A549 (cell line): ENCODE measurements at regions not wholly inside any gene's neighbourhood (a gene's known extent, or its start where the extent isn't known, plus 50 kb on each side); places are given as distances from the start of the nearest gene placed in this dataset.

Source experiments
- ATAC-seq, 2 experiments: fragments of 200-7000 bp in 1 of 2; fragments of >200 bp in 1 of 2; cut with Nextera tagmentation in 1 of 2; cut with Tn5 transposase in 1 of 2; 3 replicates each; pipeline versions ENCODE4 v1.8.0 to v1.9.1; 2018 to 2020; ENCODE audit warnings: mild to moderate bottlenecking in 1 of 2, moderate library complexity in 1 of 2
- CTCF ChIA-PET: fragments of 300-600 bp; sonication (Branson Sonifier 250); formaldehyde crosslinking; extraction: SDS; loops from one replicate; lab custom pipeline; 2021; ENCODE audit warnings: antibody characterized with exemption, inconsistent platforms; lab: Yijun Ruan, JAX
- POLR2A ChIA-PET: fragments of 350-600 bp; formaldehyde crosslinking; extraction: SDS; loops from one replicate; lab custom pipeline; 2021; ENCODE audit warnings: antibody characterized with exemption, inconsistent platforms; lab: Yijun Ruan, JAX
- DNase-seq, 2 experiments: peaks; one replicate each; pipeline versions ENCODE4 v3.0.0 to v3.0.0-alpha.2; 2011 to 2016; ENCODE audit warnings: low read depth in 1 of 2, low spot score in 1 of 2
- FAIRE-seq: peaks from 2 replicates; lab custom pipeline; 2011; peaks lifted over from hg19 to GRCh38; lab: Jason Lieb, UNC
- H3K27ac ChIP-seq, 2 experiments: fragments of >200 bp; sonication (Bioruptor Twin); formaldehyde crosslinking; 3 replicates each; pipeline ENCODE4 v1.5.1; 2016 to 2017
- H3K4me1 ChIP-seq: fragments of >200 bp; sonication (Bioruptor Twin); formaldehyde crosslinking; 3 replicates; pipeline ENCODE4 v1.6.1; 2016
- H3K4me2 ChIP-seq: fragments of >200 bp; sonication (Bioruptor Twin); formaldehyde crosslinking; 3 replicates; pipeline ENCODE4 v1.6.1; 2016
- H3K4me3 ChIP-seq: fragments of >200 bp; sonication (Bioruptor Twin); formaldehyde crosslinking; 3 replicates; pipeline ENCODE4 v1.5.1; 2016
- H3K9me3 ChIP-seq: fragments of >200 bp; sonication (Bioruptor Twin); formaldehyde crosslinking; 3 replicates; pipeline ENCODE4 v1.6.1; 2016
- CEBPB ChIP-seq, 2 experiments: fragments of >200 bp in 1 of 2; sonication (Bioruptor Twin) in 1 of 2; formaldehyde crosslinking in 1 of 2; IDR thresholded peaks; 2 replicates each; pipeline ENCODE4 v1.6.1; 2012 to 2016
- EHF ChIP-seq: fragments of 250-450 bp; sonication (Bioruptor Pico); IDR thresholded peaks from 2 replicates; pipeline ENCODE4 v1.5.0; 2020; ENCODE audit warnings: mild to moderate bottlenecking
- FOSB ChIP-seq: fragments of 250-450 bp; sonication (Bioruptor Pico); IDR thresholded peaks from 2 replicates; pipeline ENCODE4 v1.5.0; 2020; ENCODE audit warnings: mild to moderate bottlenecking, moderate library complexity
- HOXA7 ChIP-seq: fragments of 250-450 bp; sonication (Bioruptor Pico); IDR thresholded peaks from 2 replicates; pipeline ENCODE4 v1.5.0; 2020; ENCODE audit warnings: mild to moderate bottlenecking, moderate library complexity
- HOXB5 ChIP-seq: fragments of 250-450 bp; sonication (Bioruptor Pico); IDR thresholded peaks from 2 replicates; pipeline ENCODE4 v1.5.0; 2020; ENCODE audit warnings: mild to moderate bottlenecking, moderate library complexity
- JUNB ChIP-seq: fragments of >200 bp; sonication (Bioruptor Twin); formaldehyde crosslinking; IDR thresholded peaks from 2 replicates; pipeline ENCODE4 v1.6.1; 2016
- KDM1A ChIP-seq: fragments of 200-600 bp; sonication (generic); IDR thresholded peaks from 2 replicates; pipeline ENCODE4 v1.6.1; 2016; ENCODE audit warnings: low read depth, mild to moderate bottlenecking
- MAFK ChIP-seq: fragments of 450-650 bp; IDR thresholded peaks from 2 replicates; pipeline ENCODE4 v1.6.1; 2014; ENCODE audit not compliant: partially characterized antibody
- NPAS2 ChIP-seq: fragments of 250-450 bp; sonication (Bioruptor Pico); IDR thresholded peaks from 2 replicates; pipeline ENCODE4 v1.8.0; 2022; ENCODE audit warnings: mild to moderate bottlenecking, moderate library complexity, borderline replicate concordance
- PHF8 ChIP-seq: fragments of 200-600 bp; sonication (generic); IDR thresholded peaks from 2 replicates; pipeline ENCODE4 v1.6.1; 2016; ENCODE audit warnings: low read depth, mild to moderate bottlenecking, antibody characterized with exemption, moderate library complexity, borderline replicate concordance
- POLR2A ChIP-seq: IDR thresholded peaks from 2 replicates; pipeline ENCODE4 v1.6.1; 2012; ENCODE audit warnings: mild to moderate bottlenecking, low read length
- POLR2AphosphoS2 ChIP-seq: conservative IDR thresholded peaks from 2 replicates; pipeline ENCODE4 v1.6.1; 2012; ENCODE audit warnings: low read length, improper control_type of control experiment, inconsistent platforms
- RCOR1 ChIP-seq: fragments of 150-350 bp; IDR thresholded peaks from 2 replicates; pipeline ENCODE4 v1.6.1; 2014; ENCODE audit warnings: antibody characterized with exemption, low read length, low read depth
- SMC3 ChIP-seq: fragments of >200 bp; sonication (Bioruptor Twin); formaldehyde crosslinking; IDR thresholded peaks from 3 replicates; pipeline ENCODE4 v1.6.1; 2018; ENCODE audit warnings: inconsistent platforms
- ZC3H11A ChIP-seq: fragments of 450-650 bp; IDR thresholded peaks from 2 replicates; pipeline ENCODE4 v1.6.1; 2014; ENCODE audit warnings: antibody characterized with exemption, mild to moderate bottlenecking
- ZNF302 ChIP-seq: fragments of 250-450 bp; sonication (Bioruptor Pico); IDR thresholded peaks from 2 replicates; pipeline ENCODE4 v1.9.0; 2021; ENCODE audit warnings: inconsistent platforms, mild to moderate bottlenecking, moderate library complexity
- WGBS: methylation state at CpG from one replicate; pipeline ENCODE4 v1.1.6; 2017; ENCODE audit errors: missing lambda C conversion rate; 5-methylcytosine and 5-hydroxymethylcytosine counted together
- TF ChIP-seq, protein P1 (sequence below): IDR thresholded peaks from 2 replicates; pipeline ENCODE4 v1.6.1; 2012
- TF ChIP-seq, protein P2 (sequence below): IDR thresholded peaks from 2 replicates; pipeline ENCODE4 v1.6.1; 2012
- TF ChIP-seq, protein P3 (sequence below): fragments of >200 bp; sonication (Bioruptor Twin); formaldehyde crosslinking; IDR thresholded peaks from 2 replicates; pipeline ENCODE4 v1.6.1; 2016
- TF ChIP-seq, protein P4 (sequence below): fragments of 250-450 bp; sonication (Bioruptor Pico); IDR thresholded peaks from 2 replicates; pipeline ENCODE4 v1.5.0; 2021; ENCODE audit warnings: mild to moderate bottlenecking, moderate library complexity, borderline replicate concordance
- TF ChIP-seq, protein P5 (sequence below): IDR thresholded peaks from 2 replicates; pipeline ENCODE4 v1.6.1; 2012; ENCODE audit warnings: low read depth, borderline replicate concordance
- TF ChIP-seq, protein P6 (sequence below): fragments of >200 bp; sonication (Bioruptor Twin); formaldehyde crosslinking; IDR thresholded peaks from 3 replicates; pipeline ENCODE4 v1.5.1; 2016

DNA sequence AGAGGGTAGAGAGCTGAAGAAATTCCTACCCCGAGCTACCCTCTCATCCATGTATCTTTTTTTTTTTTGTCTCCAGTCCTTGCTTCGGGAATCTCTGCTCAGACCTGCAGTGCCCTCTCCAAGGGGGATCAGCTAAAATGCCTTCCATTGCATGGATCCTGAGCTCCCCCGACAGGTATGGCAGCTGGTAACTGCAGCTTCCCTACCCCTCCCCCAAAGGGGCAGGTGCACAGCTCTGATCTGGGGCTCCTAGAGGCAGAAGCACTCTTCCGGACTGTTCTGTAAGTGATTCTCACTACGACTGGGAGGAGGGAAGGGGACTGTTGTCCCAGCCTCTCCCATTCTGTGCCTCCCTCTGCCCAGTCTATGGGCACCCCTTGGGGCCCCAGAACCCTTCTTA lies 169.6 kb downstream of the MELK start:
- FAIRE-seq: no peak

DNA sequence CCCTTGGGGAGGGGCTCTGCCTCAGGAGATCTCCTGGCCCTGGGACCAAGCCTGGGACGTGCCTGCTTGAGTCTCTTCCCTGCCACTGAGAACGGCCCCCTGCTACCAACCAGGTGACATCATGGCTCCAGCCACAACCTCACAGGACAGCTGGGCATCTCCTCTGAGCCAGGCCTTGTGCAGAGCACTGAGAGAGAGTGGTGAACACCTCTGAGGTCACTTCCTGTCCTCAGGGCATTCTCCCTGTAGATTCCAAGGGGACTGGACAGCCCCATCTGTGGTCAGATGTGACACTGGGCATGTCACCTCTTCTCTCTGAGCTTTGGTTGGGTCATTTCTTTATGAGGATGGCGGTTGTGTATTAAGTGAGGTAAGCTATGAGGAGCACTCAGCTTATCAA lies 172.0 kb downstream of the MELK start:
- no peak for FAIRE-seq
- no peak overlapping the region for H3K4me3 ChIP-seq
- 13% methylated on average over 3 of the region's 3 CpGs for WGBS
- H3K27ac ChIP-seq: no peak overlapping the region
- ChIA-PET POLR2A (interaction anchor here (0.9 kb wide), 1 partner anchor 21 kb away, joined by 4 read pairs; no protein-coding TSS in a partner anchor), CTCF (no interaction called here)
- DNase-seq: no peak
- TF ChIP-seq ZC3H11A (no peak), MAFK (no peak), FOSB (CRISPR knock-in tag) (no peak), RCOR1 (no peak), POLR2A (no peak), NPAS2 (no peak), EHF (CRISPR knock-in tag) (no peak), SMC3 (no peak)
- TF ChIP-seq, protein P1, sequence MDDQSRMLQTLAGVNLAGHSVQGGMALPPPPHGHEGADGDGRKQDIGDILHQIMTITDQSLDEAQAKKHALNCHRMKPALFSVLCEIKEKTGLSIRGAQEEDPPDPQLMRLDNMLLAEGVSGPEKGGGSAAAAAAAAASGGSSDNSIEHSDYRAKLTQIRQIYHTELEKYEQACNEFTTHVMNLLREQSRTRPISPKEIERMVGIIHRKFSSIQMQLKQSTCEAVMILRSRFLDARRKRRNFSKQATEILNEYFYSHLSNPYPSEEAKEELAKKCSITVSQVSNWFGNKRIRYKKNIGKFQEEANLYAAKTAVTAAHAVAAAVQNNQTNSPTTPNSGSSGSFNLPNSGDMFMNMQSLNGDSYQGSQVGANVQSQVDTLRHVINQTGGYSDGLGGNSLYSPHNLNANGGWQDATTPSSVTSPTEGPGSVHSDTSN: no peak
- TF ChIP-seq, protein P2, sequence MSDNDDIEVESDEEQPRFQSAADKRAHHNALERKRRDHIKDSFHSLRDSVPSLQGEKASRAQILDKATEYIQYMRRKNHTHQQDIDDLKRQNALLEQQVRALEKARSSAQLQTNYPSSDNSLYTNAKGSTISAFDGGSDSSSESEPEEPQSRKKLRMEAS: no peak
- TF ChIP-seq, protein P3, sequence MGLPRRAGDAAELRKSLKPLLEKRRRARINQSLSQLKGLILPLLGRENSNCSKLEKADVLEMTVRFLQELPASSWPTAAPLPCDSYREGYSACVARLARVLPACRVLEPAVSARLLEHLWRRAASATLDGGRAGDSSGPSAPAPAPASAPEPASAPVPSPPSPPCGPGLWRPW: no peak
- TF ChIP-seq, protein P4, sequence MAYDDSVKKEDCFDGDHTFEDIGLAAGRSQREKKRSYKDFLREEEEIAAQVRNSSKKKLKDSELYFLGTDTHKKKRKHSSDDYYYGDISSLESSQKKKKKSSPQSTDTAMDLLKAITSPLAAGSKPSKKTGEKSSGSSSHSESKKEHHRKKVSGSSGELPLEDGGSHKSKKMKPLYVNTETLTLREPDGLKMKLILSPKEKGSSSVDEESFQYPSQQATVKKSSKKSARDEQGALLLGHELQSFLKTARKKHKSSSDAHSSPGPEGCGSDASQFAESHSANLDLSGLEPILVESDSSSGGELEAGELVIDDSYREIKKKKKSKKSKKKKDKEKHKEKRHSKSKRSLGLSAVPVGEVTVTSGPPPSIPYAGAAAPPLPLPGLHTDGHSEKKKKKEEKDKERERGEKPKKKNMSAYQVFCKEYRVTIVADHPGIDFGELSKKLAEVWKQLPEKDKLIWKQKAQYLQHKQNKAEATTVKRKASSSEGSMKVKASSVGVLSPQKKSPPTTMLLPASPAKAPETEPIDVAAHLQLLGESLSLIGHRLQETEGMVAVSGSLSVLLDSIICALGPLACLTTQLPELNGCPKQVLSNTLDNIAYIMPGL (CRISPR knock-in tag): no peak
- TF ChIP-seq, protein P5, sequence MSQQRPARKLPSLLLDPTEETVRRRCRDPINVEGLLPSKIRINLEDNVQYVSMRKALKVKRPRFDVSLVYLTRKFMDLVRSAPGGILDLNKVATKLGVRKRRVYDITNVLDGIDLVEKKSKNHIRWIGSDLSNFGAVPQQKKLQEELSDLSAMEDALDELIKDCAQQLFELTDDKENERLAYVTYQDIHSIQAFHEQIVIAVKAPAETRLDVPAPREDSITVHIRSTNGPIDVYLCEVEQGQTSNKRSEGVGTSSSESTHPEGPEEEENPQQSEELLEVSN: no peak
- no peaks in the 10 kb centered on the region for H3K9me3 ChIP-seq
- no peaks in the 10 kb centered on the region for H3K4me1 ChIP-seq
- H3K4me2 ChIP-seq: no peak overlapping the region
- no peak for ATAC-seq

More for the DNA sequence above, 169.6 kb downstream of the MELK start:
- H3K4me2 ChIP-seq: no peak overlapping the region
- no peak overlapping the region for H3K4me3 ChIP-seq
- CTCF ChIA-PET: interaction anchor here (5.5 kb wide), 1 partner anchor 13 kb away, joined by 27 read pairs; no protein-coding TSS in a partner anchor
- ATAC-seq (no peak), DNase-seq (no peak)
- no peaks in the 10 kb centered on the region for H3K9me3 ChIP-seq
- POLR2A ChIA-PET: interaction anchor here (0.6 kb wide), 1 partner anchor 342 kb away, joined by 3 read pairs; the partner anchor contains the start of gene RNF38
- no peak for TF ChIP-seq POLR2AphosphoS2
- TF ChIP-seq ZC3H11A: no peak
- no peak for TF ChIP-seq POLR2A
- TF ChIP-seq, protein P6, sequence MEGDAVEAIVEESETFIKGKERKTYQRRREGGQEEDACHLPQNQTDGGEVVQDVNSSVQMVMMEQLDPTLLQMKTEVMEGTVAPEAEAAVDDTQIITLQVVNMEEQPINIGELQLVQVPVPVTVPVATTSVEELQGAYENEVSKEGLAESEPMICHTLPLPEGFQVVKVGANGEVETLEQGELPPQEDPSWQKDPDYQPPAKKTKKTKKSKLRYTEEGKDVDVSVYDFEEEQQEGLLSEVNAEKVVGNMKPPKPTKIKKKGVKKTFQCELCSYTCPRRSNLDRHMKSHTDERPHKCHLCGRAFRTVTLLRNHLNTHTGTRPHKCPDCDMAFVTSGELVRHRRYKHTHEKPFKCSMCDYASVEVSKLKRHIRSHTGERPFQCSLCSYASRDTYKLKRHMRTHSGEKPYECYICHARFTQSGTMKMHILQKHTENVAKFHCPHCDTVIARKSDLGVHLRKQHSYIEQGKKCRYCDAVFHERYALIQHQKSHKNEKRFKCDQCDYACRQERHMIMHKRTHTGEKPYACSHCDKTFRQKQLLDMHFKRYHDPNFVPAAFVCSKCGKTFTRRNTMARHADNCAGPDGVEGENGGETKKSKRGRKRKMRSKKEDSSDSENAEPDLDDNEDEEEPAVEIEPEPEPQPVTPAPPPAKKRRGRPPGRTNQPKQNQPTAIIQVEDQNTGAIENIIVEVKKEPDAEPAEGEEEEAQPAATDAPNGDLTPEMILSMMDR: no peak
- no peak for TF ChIP-seq KDM1A
- no peak for TF ChIP-seq HOXB5 (CRISPR knock-in tag)
- TF ChIP-seq PHF8: no peak
- no peak for TF ChIP-seq CEBPB (IDR thresholded peaks at IDR 0.05)
- TF ChIP-seq, protein P5: no peak
- TF ChIP-seq ZNF302 (CRISPR knock-in tag): no peak
- TF ChIP-seq HOXA7 (CRISPR knock-in tag): no peak
- TF ChIP-seq JUNB: no peak
- WGBS: 34% methylated on average over 5 of the region's 5 CpGs
- peaks cover 6% of the 10 kb centered on the region; the same call in 2 of the 3 replicates for H3K4me1 ChIP-seq
- H3K27ac ChIP-seq: no peak overlapping the region
